DOHH2 (cell line): ENCODE measurements at regions not wholly inside any gene's neighbourhood (a gene's known extent, or its start where the extent isn't known, plus 50 kb on each side); places are given as distances from the start of the nearest gene placed in this dataset.

Experiments
- H3F3A ChIP-seq: fragments of 200-600 bp; sonication (generic), shearing (Covaris generic); 2 replicates; pipeline ENCODE4 v1.6.0; 2016; ENCODE audit warnings: antibody characterized with exemption, mild to moderate bottlenecking; ENCODE audit not compliant: control insufficient read depth, insufficient read depth
- H3K27ac ChIP-seq: fragments of 200-600 bp; sonication (generic); 2 replicates; pipeline ENCODE4 v1.5.1; 2014; ENCODE audit warnings: low read depth, mild to moderate bottlenecking, low read length, moderate library complexity
- H3K27me3 ChIP-seq: fragments of 200-600 bp; sonication (generic); 2 replicates; pipeline ENCODE4 v1.6.1; 2014; ENCODE audit warnings: mild to moderate bottlenecking, low read length, mixed read lengths; ENCODE audit not compliant: control insufficient read depth
- H3K36me3 ChIP-seq: fragments of 200-600 bp; sonication (generic); 2 replicates; pipeline ENCODE4 v1.6.1; 2014; ENCODE audit warnings: mild to moderate bottlenecking, low read length, moderate library complexity, mixed read lengths; ENCODE audit not compliant: control insufficient read depth
- H3K4me1 ChIP-seq: fragments of 200-600 bp; sonication (generic); 2 replicates; pipeline ENCODE4 v1.6.1; 2014; ENCODE audit warnings: mild to moderate bottlenecking, low read length, mixed read lengths; ENCODE audit not compliant: control insufficient read depth
- H3K4me2 ChIP-seq: fragments of 200-600 bp; sonication (generic); 2 replicates; pipeline ENCODE4 v1.6.0; 2014; ENCODE audit warnings: mild to moderate bottlenecking, low read length, moderate library complexity
- H3K4me3 ChIP-seq: fragments of 200-600 bp; sonication (generic); 2 replicates; pipeline ENCODE4 v1.5.1; 2014; ENCODE audit warnings: mild to moderate bottlenecking, low read length, mixed read lengths
- H3K79me2 ChIP-seq: fragments of 200-600 bp; sonication (generic); 2 replicates; pipeline ENCODE4 v1.6.1; 2014; ENCODE audit warnings: mild to moderate bottlenecking, low read length, mixed read lengths; ENCODE audit not compliant: control insufficient read depth
- H3K9me2 ChIP-seq: fragments of 200-600 bp; sonication (generic); replicated peaks from 2 replicates; pipeline ENCODE4 v1.6.1; 2014; ENCODE audit warnings: mild to moderate bottlenecking, low read length, mixed read lengths; ENCODE audit not compliant: control insufficient read depth
- H3K9me3 ChIP-seq: fragments of 200-600 bp; sonication (generic); 2 replicates; pipeline ENCODE4 v1.6.1; 2014; ENCODE audit warnings: antibody characterized with exemption, low read length, mixed read lengths; ENCODE audit not compliant: control insufficient read depth, insufficient read depth
- H4K20me1 ChIP-seq: fragments of 200-600 bp; sonication (generic); 2 replicates; pipeline ENCODE4 v1.6.0; 2014; ENCODE audit warnings: low read depth, mild to moderate bottlenecking, antibody characterized with exemption, low read length, moderate library complexity; ENCODE audit not compliant: control insufficient read depth, insufficient read depth
- EZH2phosphoT487 ChIP-seq: fragments of 200-600 bp; sonication (generic); IDR thresholded peaks from 2 replicates; pipeline ENCODE4 v1.6.1; 2017; ENCODE audit warnings: borderline replicate concordance, mild to moderate bottlenecking, antibody characterized with exemption, low read length, moderate library complexity, mixed read lengths
- TF ChIP-seq, protein P1 (sequence below): fragments of 200-600 bp; sonication (generic); IDR thresholded peaks from one replicate; pipeline ENCODE4 v1.5.1; 2014; ENCODE audit warnings: antibody characterized with exemption, mild to moderate bottlenecking, low read depth, low read length; ENCODE audit not compliant: poor library complexity, severe bottlenecking

DNA sequence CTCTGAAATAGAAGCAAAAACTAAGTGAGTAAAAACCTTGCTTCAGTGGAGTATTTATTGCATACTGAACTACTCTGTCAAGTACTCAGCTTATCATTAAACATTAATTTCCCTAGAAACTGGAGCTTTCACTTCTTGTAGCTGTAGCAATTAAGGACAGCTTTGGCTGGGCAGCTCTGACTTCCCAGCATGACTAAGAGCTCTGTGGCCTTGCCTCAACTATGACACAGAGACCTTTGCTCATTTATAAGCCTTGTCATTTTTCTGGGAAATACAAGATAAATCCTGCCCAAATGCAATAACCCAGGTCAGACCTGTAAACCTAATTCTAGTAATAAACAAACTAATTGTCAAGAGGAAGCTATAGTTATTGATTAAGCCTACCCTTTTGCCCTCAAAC, 65.4 kb upstream of the STK32A start:
- no peak overlapping the region for H3K4me2 ChIP-seq
- TF ChIP-seq EZH2phosphoT487 = no peak
- no peaks in the 10 kb centered on the region for H3K79me2 ChIP-seq

DNA sequence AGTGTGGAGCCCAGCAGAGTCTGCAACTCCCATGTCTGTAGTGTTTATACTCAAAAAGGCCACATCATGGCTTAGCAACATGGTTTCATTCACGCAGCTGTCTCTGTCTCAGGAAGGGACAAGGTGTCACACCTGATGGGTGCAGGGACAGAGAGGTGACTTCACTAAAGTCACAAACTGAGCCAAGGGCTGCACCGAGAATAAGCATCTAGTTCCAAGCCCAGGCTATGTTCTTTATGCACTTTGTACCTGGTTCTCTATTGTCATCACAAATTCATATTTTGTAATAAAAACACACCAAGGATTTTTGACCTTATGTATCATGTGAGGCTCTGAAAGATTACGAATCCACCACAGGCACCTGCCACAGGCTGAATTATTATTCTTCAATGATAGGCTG, 64.9 kb upstream of the STK32A start:
- Histone ChIP-seq H3K27me3 (no peaks in the 10 kb centered on the region), H3K27ac (no peak overlapping the region), H3K9me2 (no peaks in the 10 kb centered on the region), H3K4me2 (no peak overlapping the region), H3K79me2 (no peaks in the 10 kb centered on the region), H3K4me1 (no peaks in the 10 kb centered on the region), H3F3A (no peaks in the 10 kb centered on the region), H3K36me3 (no peaks in the 10 kb centered on the region), H3K9me3 (no peaks in the 10 kb centered on the region), H3K4me3 (no peak overlapping the region), H4K20me1 (no peaks in the 10 kb centered on the region)
- TF ChIP-seq, protein P1, sequence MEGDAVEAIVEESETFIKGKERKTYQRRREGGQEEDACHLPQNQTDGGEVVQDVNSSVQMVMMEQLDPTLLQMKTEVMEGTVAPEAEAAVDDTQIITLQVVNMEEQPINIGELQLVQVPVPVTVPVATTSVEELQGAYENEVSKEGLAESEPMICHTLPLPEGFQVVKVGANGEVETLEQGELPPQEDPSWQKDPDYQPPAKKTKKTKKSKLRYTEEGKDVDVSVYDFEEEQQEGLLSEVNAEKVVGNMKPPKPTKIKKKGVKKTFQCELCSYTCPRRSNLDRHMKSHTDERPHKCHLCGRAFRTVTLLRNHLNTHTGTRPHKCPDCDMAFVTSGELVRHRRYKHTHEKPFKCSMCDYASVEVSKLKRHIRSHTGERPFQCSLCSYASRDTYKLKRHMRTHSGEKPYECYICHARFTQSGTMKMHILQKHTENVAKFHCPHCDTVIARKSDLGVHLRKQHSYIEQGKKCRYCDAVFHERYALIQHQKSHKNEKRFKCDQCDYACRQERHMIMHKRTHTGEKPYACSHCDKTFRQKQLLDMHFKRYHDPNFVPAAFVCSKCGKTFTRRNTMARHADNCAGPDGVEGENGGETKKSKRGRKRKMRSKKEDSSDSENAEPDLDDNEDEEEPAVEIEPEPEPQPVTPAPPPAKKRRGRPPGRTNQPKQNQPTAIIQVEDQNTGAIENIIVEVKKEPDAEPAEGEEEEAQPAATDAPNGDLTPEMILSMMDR = no peak
- TF ChIP-seq EZH2phosphoT487 = no peak

More for the DNA sequence above, 65.4 kb upstream of the STK32A start:
- H3K36me3 ChIP-seq = no peaks in the 10 kb centered on the region
- H4K20me1 ChIP-seq = no peaks in the 10 kb centered on the region
- no peaks in the 10 kb centered on the region for H3K9me2 ChIP-seq
- H3K27me3 ChIP-seq = no peaks in the 10 kb centered on the region
- no peaks in the 10 kb centered on the region for H3F3A ChIP-seq
- H3K27ac ChIP-seq = no peak overlapping the region
- H3K9me3 ChIP-seq = no peaks in the 10 kb centered on the region
- H3K4me1 ChIP-seq = no peaks in the 10 kb centered on the region
- no peak overlapping the region for H3K4me3 ChIP-seq

DNA sequence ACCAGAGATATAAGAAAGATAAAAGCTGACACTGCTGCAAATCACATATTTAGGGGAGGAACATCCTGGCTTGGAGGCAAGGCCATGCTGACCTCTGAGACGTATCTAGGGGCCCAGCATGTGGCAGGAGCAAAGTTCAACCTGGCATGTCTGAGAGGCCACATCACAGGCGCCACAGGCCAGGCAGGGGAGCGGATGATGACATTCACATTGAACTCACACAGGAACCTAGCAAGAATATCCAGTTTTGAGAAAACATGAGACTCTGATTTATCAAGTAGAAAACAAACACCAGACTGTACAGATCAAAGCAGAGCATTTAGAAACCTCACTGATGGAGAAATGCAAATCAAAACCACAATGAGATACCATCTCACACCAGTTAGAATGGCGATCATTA, 64.2 kb upstream of the STK32A start:
- no peak overlapping the region for H3K4me3 ChIP-seq
- no peaks in the 10 kb centered on the region for H3K4me1 ChIP-seq
- no peaks in the 10 kb centered on the region for H3F3A ChIP-seq
- no peaks in the 10 kb centered on the region for H3K79me2 ChIP-seq
- H3K9me2 ChIP-seq = no peaks in the 10 kb centered on the region
- H3K27me3 ChIP-seq = no peaks in the 10 kb centered on the region
- H4K20me1 ChIP-seq = no peaks in the 10 kb centered on the region
- no peaks in the 10 kb centered on the region for H3K9me3 ChIP-seq
- no peak overlapping the region for H3K27ac ChIP-seq
- no peaks in the 10 kb centered on the region for H3K36me3 ChIP-seq
- TF ChIP-seq, protein P1 = no peak
- TF ChIP-seq EZH2phosphoT487 = no peak
- H3K4me2 ChIP-seq = no peak overlapping the region

DNA sequence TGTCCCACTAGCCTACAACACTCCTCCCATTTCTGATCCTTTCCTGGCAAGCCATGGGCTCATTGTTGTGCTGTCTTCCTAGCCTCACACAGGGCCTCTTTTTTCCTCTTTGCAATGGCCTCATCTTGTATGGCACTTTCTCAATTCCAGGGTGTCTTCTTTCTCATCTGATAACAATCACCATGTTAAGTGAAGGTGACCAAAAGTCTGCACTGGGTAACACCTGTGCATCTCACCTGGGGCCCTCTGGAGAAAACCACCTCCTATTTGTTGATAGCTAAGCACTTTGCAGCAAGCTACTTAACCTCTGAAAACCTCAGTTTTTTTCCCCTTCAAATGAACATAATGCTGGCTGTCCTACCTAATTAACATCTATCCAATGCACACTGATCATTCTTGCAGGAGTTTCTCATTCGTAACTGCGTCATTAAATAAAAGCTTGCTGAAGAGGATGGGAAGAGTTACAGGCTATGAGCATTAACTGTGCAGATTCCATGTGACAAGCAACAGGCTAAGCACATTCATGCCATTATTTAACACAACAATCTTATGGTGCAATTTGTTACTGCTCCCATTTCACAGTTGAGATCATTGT, 60.1 kb upstream of the STK32A start:
- H3K27me3 ChIP-seq = no peaks in the 10 kb centered on the region
- no peak overlapping the region for H3K4me2 ChIP-seq
- no peaks in the 10 kb centered on the region for H3K36me3 ChIP-seq
- no peaks in the 10 kb centered on the region for H4K20me1 ChIP-seq
- no peak overlapping the region for H3K4me3 ChIP-seq
- H3K4me1 ChIP-seq = no peaks in the 10 kb centered on the region
- no peaks in the 10 kb centered on the region for H3K9me2 ChIP-seq
- no peaks in the 10 kb centered on the region for H3F3A ChIP-seq
- H3K27ac ChIP-seq = no peak overlapping the region
- TF ChIP-seq, protein P1 = no peak
- no peak for TF ChIP-seq EZH2phosphoT487
- H3K79me2 ChIP-seq = no peaks in the 10 kb centered on the region
- H3K9me3 ChIP-seq = no peaks in the 10 kb centered on the region
